IMR-90 (cell line): ENCODE measurements at regions not wholly inside any gene's neighbourhood (a gene's known extent, or its start where the extent isn't known, plus 50 kb on each side); places are given as distances from the start of the nearest gene placed in this dataset.

ENCODE experiments used
- ATAC-seq: fragments of 200-7000 bp; cut with Tn5 transposase; 2 replicates; pipeline ENCODE4 v1.9.1; 2020; ENCODE audit warnings: low read depth, mild to moderate bottlenecking, moderate library complexity
- BruUV-seq: library from RNA; stranded (reverse); fragments of 400-500 nt; replicated peaks from 2 replicates; lab custom pipeline; 2021; lab: Mats Ljungman, UMichigan
- CTCF ChIA-PET: fragments of 300-600 bp; formaldehyde crosslinking; extraction: SDS; loops from one replicate; lab custom pipeline; 2021; ENCODE audit warnings: antibody characterized with exemption; lab: Yijun Ruan, JAX
- POLR2A ChIA-PET: fragments of 300-600 bp; sonication (Branson Sonifier 250); formaldehyde crosslinking; loops from one replicate; lab custom pipeline; 2022; ENCODE audit warnings: antibody characterized with exemption; ENCODE audit not compliant: unreplicated experiment; lab: Charles Lee
- DNase-seq: peaks from one replicate; pipeline ENCODE4 v3.0.0; 2013
- H2AFZ ChIP-seq: replicated peaks from 2 replicates; pipeline ENCODE3; 2013; ENCODE audit warnings: low read length, mild to moderate bottlenecking; ENCODE audit not compliant: poor library complexity
- H2AK5ac ChIP-seq: 2 replicates; pipeline ENCODE4 v1.6.1; 2013; ENCODE audit warnings: low read depth, low read length, inconsistent platforms
- H2AK9ac ChIP-seq: replicated peaks from 2 replicates; pipeline ENCODE3; 2013; ENCODE audit warnings: mild to moderate bottlenecking, low read depth, low read length, moderate library complexity; ENCODE audit not compliant: poor library complexity
- H2BK120ac ChIP-seq: 2 replicates; pipeline ENCODE4 v1.6.1; 2013; ENCODE audit warnings: low read depth, low read length, inconsistent platforms
- H2BK15ac ChIP-seq: 3 replicates; pipeline ENCODE4 v1.6.1; 2013; ENCODE audit warnings: low read depth, low read length, inconsistent platforms
- H2BK20ac ChIP-seq: 2 replicates; pipeline ENCODE4 v1.6.1; 2013; ENCODE audit warnings: low read depth, mild to moderate bottlenecking, inconsistent platforms, low read length, moderate library complexity
- H2BK5ac ChIP-seq: 2 replicates; pipeline ENCODE4 v1.6.1; 2013; ENCODE audit warnings: mild to moderate bottlenecking, low read depth, low read length, inconsistent platforms; ENCODE audit not compliant: poor library complexity, severe bottlenecking
- H3K14ac ChIP-seq: replicated peaks from 2 replicates; pipeline ENCODE4 v1.6.1; 2013; ENCODE audit warnings: low read depth, low read length, inconsistent platforms
- H3K18ac ChIP-seq: 2 replicates; pipeline ENCODE4 v1.6.1; 2013; ENCODE audit warnings: low read depth, low read length, control low read depth
- H3K23ac ChIP-seq: 2 replicates; pipeline ENCODE4 v1.6.1; 2013; ENCODE audit warnings: low read depth, low read length, inconsistent platforms
- H3K27ac ChIP-seq: 2 replicates; pipeline ENCODE4 v1.5.1; 2013; ENCODE audit warnings: mild to moderate bottlenecking, control low read depth, low read length; ENCODE audit not compliant: insufficient read depth
- H3K27me3 ChIP-seq: 2 replicates; pipeline ENCODE4 v1.6.1; 2013; ENCODE audit warnings: low read length; ENCODE audit not compliant: control insufficient read depth, insufficient read depth
- H3K36me3 ChIP-seq: 2 replicates; pipeline ENCODE4 v1.6.1; 2013; ENCODE audit warnings: low read length, mixed read lengths; ENCODE audit not compliant: control insufficient read depth, insufficient read depth
- H3K4ac ChIP-seq: 2 replicates; pipeline ENCODE4 v1.6.1; 2013; ENCODE audit warnings: low read depth, low read length, inconsistent platforms
- H3K4me1 ChIP-seq: 2 replicates; pipeline ENCODE4 v1.6.1; 2013; ENCODE audit warnings: low read length, mixed read lengths; ENCODE audit not compliant: control insufficient read depth, insufficient read depth
- H3K4me2 ChIP-seq: 2 replicates; pipeline ENCODE4 v1.6.1; 2013; ENCODE audit warnings: low read depth, mild to moderate bottlenecking, control low read depth, low read length, moderate library complexity
- H3K4me3 ChIP-seq: 2 replicates; pipeline ENCODE4 v1.5.1; 2013; ENCODE audit warnings: low read depth, mild to moderate bottlenecking, control low read depth, low read length, moderate library complexity; ENCODE audit not compliant: insufficient read depth
- H3K56ac ChIP-seq: 2 replicates; pipeline ENCODE4 v1.6.1; 2013; ENCODE audit warnings: low read length, inconsistent platforms; ENCODE audit not compliant: insufficient read depth; ENCODE audit errors: extremely low read depth
- H3K79me1 ChIP-seq, 2 experiments: 2 replicates each; pipeline ENCODE4 v1.6.1; 2013; ENCODE audit warnings: low read length in 2 of 2, inconsistent platforms in 1 of 2, low read depth in 1 of 2
- H3K9ac ChIP-seq: 2 replicates; pipeline ENCODE4 v1.6.1; 2013; ENCODE audit warnings: low read depth, low read length, control low read depth
- H3K9me1 ChIP-seq: 2 replicates; pipeline ENCODE4 v1.6.1; 2013; ENCODE audit warnings: low read length, inconsistent platforms; ENCODE audit not compliant: insufficient read depth
- H3K9me3 ChIP-seq: 2 replicates; pipeline ENCODE4 v1.6.1; 2013; ENCODE audit warnings: low read length; ENCODE audit not compliant: control insufficient read depth, insufficient read depth
- H4K20me1 ChIP-seq: 2 replicates; pipeline ENCODE4 v1.6.1; 2013; ENCODE audit warnings: low read length, inconsistent platforms; ENCODE audit not compliant: insufficient read depth
- H4K5ac ChIP-seq: 2 replicates; pipeline ENCODE4 v1.6.1; 2013; ENCODE audit warnings: mild to moderate bottlenecking, low read depth, low read length, control low read depth
- H4K8ac ChIP-seq, 2 experiments: 2 replicates each; pipeline ENCODE4 v1.6.1; 2013; ENCODE audit warnings: low read depth in 2 of 2, low read length in 2 of 2, control low read depth in 1 of 2, inconsistent platforms in 1 of 2
- H4K91ac ChIP-seq: 2 replicates; pipeline ENCODE4 v1.6.1; 2013; ENCODE audit warnings: low read depth, low read length, inconsistent platforms; ENCODE audit not compliant: insufficient read depth
- BHLHE40 ChIP-seq: fragments of 150-350 bp; IDR thresholded peaks from 2 replicates; pipeline ENCODE4 v1.6.1; 2016; ENCODE audit warnings: mild to moderate bottlenecking, low read depth, low read length
- CEBPB ChIP-seq: IDR thresholded peaks from 2 replicates; pipeline ENCODE4 v1.6.1; 2012; ENCODE audit warnings: low read depth, low read length, improper control_type of control experiment
- CHD1 ChIP-seq: IDR thresholded peaks from 2 replicates; pipeline ENCODE4 v1.6.1; 2012; ENCODE audit warnings: low read depth, low read length, improper control_type of control experiment
- CTCF ChIP-seq: conservative IDR thresholded peaks from 2 replicates; pipeline ENCODE4 v1.5.1; 2012; ENCODE audit warnings: mild to moderate bottlenecking, low read depth, low read length, improper control_type of control experiment
- ELK1 ChIP-seq: fragments of 150-350 bp; IDR thresholded peaks from 2 replicates; pipeline ENCODE4 v1.6.1; 2016; ENCODE audit warnings: low read depth, mild to moderate bottlenecking, low read length, moderate library complexity, borderline replicate concordance
- FOS ChIP-seq: fragments of 150-350 bp; IDR thresholded peaks from 2 replicates; pipeline ENCODE4 v1.6.1; 2016; ENCODE audit warnings: low read depth, low read length
- MAFK ChIP-seq: IDR thresholded peaks from 2 replicates; pipeline ENCODE4 v1.6.1; 2012; ENCODE audit warnings: low read depth, low read length, improper control_type of control experiment
- MAZ ChIP-seq: IDR thresholded peaks from 2 replicates; pipeline ENCODE4 v1.6.1; 2012; ENCODE audit warnings: low read depth, mild to moderate bottlenecking, low read length, improper control_type of control experiment, moderate library complexity, borderline replicate concordance
- MXI1 ChIP-seq: IDR thresholded peaks from 2 replicates; pipeline ENCODE4 v1.6.1; 2012; ENCODE audit warnings: low read depth, mild to moderate bottlenecking, low read length, moderate library complexity, borderline replicate concordance
- NFE2L2 ChIP-seq: fragments of 150-350 bp; IDR thresholded peaks from 2 replicates; pipeline ENCODE4 v1.6.1; 2016; ENCODE audit warnings: low read depth, mild to moderate bottlenecking, low read length
- POLR2A ChIP-seq: IDR thresholded peaks from 2 replicates; pipeline ENCODE4 v1.6.1; 2012; ENCODE audit warnings: mild to moderate bottlenecking, low read depth, low read length
- RAD21 ChIP-seq: IDR thresholded peaks from 2 replicates; pipeline ENCODE4 v1.6.1; 2012; ENCODE audit warnings: low read length, improper control_type of control experiment
- RCOR1 ChIP-seq: IDR thresholded peaks from 2 replicates; pipeline ENCODE4 v1.6.1; 2012; ENCODE audit warnings: mild to moderate bottlenecking, low read length, improper control_type of control experiment; ENCODE audit not compliant: insufficient replicate concordance
- RFX5 ChIP-seq: IDR thresholded peaks from 2 replicates; pipeline ENCODE4 v1.8.0; 2012; ENCODE audit warnings: low read depth, mild to moderate bottlenecking, low read length, moderate library complexity
- SMC3 ChIP-seq: fragments of 150-350 bp; IDR thresholded peaks from 2 replicates; pipeline ENCODE4 v1.6.1; 2016; ENCODE audit warnings: low read depth, mild to moderate bottlenecking, antibody characterized with exemption, low read length, moderate library complexity
- USF2 ChIP-seq: fragments of 150-350 bp; IDR thresholded peaks from 2 replicates; pipeline ENCODE4 v1.6.1; 2017; ENCODE audit warnings: mild to moderate bottlenecking, antibody characterized with exemption, low read length, low read depth
- WGBS, 2 experiments: methylation state at CpG; one replicate each; pipeline versions ENCODE4 v1.1.5 to v1.1.7; 2013; ENCODE audit warnings: missing lambda C conversion rate in 2 of 2; ENCODE audit not compliant: insufficient read length in 1 of 2; ENCODE audit errors: extremely low coverage in 2 of 2; 5-methylcytosine and 5-hydroxymethylcytosine counted together
- dilution Hi-C: fragments of 300-500 bp; cut with HindIII; formaldehyde crosslinking; loops from one replicate; pipeline ENCODE4 v1.14.3; 2018; ENCODE audit warnings: low sequenced_read_pairs; ENCODE audit not compliant: unreplicated experiment
- in situ Hi-C: fragments of 300-500 bp; cut with MboI; formaldehyde crosslinking; loops from 3 replicates; pipeline ENCODE4 v1.14.3; 2019; ENCODE audit warnings: low sequenced_read_pairs, inconsistent platforms, mixed read lengths
- intact Hi-C: fragments of 100-400 bp; cut with micrococcal nuclease; formaldehyde crosslinking; loops from 2 replicates; pipeline ENCODE4 v1.10.0; 2022

- Histone ChIP-seq H4K20me1 (no peaks in the 10 kb centered on the region), H3K9me1 (no peaks in the 10 kb centered on the region), H2BK120ac (no peak overlapping the region), H3K56ac (no peak overlapping the region), H3K27ac (no peak overlapping the region), H4K91ac (no peak overlapping the region), H2BK5ac (no peak overlapping the region), H2AK9ac (no peak overlapping the region), H3K14ac (no peak overlapping the region), H3K9me3 (no peaks in the 10 kb centered on the region), H3K79me1 (no peaks in the 10 kb centered on the region), H3K27me3 (no peaks in the 10 kb centered on the region), H2BK15ac (no peak overlapping the region), H4K5ac (no peak overlapping the region), H3K23ac (no peak overlapping the region), H2BK20ac (no peak overlapping the region), H3K4ac (no peak overlapping the region), H3K9ac (no peak overlapping the region), H3K18ac (no peak overlapping the region), H2AK5ac (no peak overlapping the region), H3K4me3 (no peak overlapping the region), H2AFZ (no peak overlapping the region), H3K36me3 (no peaks in the 10 kb centered on the region), H3K4me2 (no peak overlapping the region), H4K8ac (no peak overlapping the region), H3K4me1 (no peaks in the 10 kb centered on the region)
- TF ChIP-seq NFE2L2: no peak
- TF ChIP-seq ELK1: no peak
- no peak for TF ChIP-seq MAZ
- TF ChIP-seq RFX5: no peak
- no peak for TF ChIP-seq MAFK
- no peak for TF ChIP-seq POLR2A
- TF ChIP-seq CHD1: no peak
- no peak for TF ChIP-seq RAD21
- TF ChIP-seq CEBPB: no peak
- no peak for TF ChIP-seq FOS
- TF ChIP-seq RCOR1: no peak
- TF ChIP-seq BHLHE40: no peak
- no peak for TF ChIP-seq CTCF
- TF ChIP-seq MXI1: no peak
- no peak for TF ChIP-seq USF2
- TF ChIP-seq SMC3: no peak
- ChIA-PET CTCF (no interaction called here), POLR2A (no interaction called here)
- ATAC-seq (no peak), DNase-seq (no peak)
- in situ Hi-C loops (no loop called here), dilution Hi-C loops (no loop called here), intact Hi-C loops (no loop called here)
- no TSS peak for BruUV-seq
- no CpG with 5 or more reads among the region's 2 CpGs for WGBS, 2 experiments
These were observed 610.0 kb downstream of the LMO4 start for GRCh38 chr1:87938631-87939030.
